Colonic mucosa (tissue), 4 donors: ENCODE measurements at regions not wholly inside any gene's neighbourhood (a gene's known extent, or its start where the extent isn't known, plus 50 kb on each side); places are given as distances from the start of the nearest gene placed in this dataset.

Experiments used
- DNase-seq: peaks from one replicate; pipeline ENCODE4 v3.0.0-alpha.2; 2020
- H3K27ac ChIP-seq: fragments of 200-600 bp; one replicate; pipeline ENCODE4 v1.8.0; 2021
- H3K27me3 ChIP-seq: fragments of 200-600 bp; one replicate; pipeline ENCODE4 v1.8.0; 2021
- H3K36me3 ChIP-seq: fragments of 200-600 bp; one replicate; pipeline ENCODE4 v1.8.0; 2021
- H3K4me1 ChIP-seq: fragments of 200-600 bp; one replicate; pipeline ENCODE4 v1.8.0; 2021; ENCODE audit warnings: mild to moderate bottlenecking
- H3K4me3 ChIP-seq: fragments of 200-600 bp; one replicate; pipeline ENCODE4 v1.8.0; 2021
- H3K9ac ChIP-seq, 2 donors: one replicate each; pipeline ENCODE4 v1.7.0; 2013; ENCODE audit warnings: control low read depth in 2 of 2, low read depth in 2 of 2, low read length in 2 of 2
- H3K9me3 ChIP-seq: fragments of 200-600 bp; one replicate; pipeline ENCODE4 v1.8.0; 2021
- CTCF ChIP-seq: fragments of 200-600 bp; IDR thresholded peaks from one replicate; pipeline ENCODE4 v1.8.0; 2022; ENCODE audit warnings: antibody characterized with exemption, mild to moderate bottlenecking
- intact Hi-C: fragments of 100-400 bp; cut with DNase I; formaldehyde crosslinking; loops from one replicate; pipeline ENCODE4 v1.14.1; 2022
- donor health status: healthy.
- donor health status: DM: no; HTN: no; CAD: no.
- donor health status: DM: no; HTN: no; CAD: no.

- intact Hi-C loops: no loop called here
- H3K36me3 ChIP-seq: no peaks in the 10 kb centered on the region
- no peaks in the 10 kb centered on the region for H3K9me3 ChIP-seq
Measured at GRCh38 chr2:184203661-184204060, 394.7 kb upstream of the ZNF804A start.

GRCh38 chr2:184205048-184205596 lies 393.2 kb upstream of the ZNF804A start:
- no peak overlapping the region for H3K4me3 ChIP-seq
- intact Hi-C loops: no loop called here
- H3K36me3 ChIP-seq: no peaks in the 10 kb centered on the region

More at GRCh38 chr2:184203661-184204060, 394.7 kb upstream of the ZNF804A start:
- no peak for TF ChIP-seq CTCF
- no peak overlapping the region for H3K4me3 ChIP-seq
- H3K9ac ChIP-seq: no peak overlapping the region
- H3K27ac ChIP-seq: no peak overlapping the region
- no peaks in the 10 kb centered on the region for H3K27me3 ChIP-seq
- no peaks in the 10 kb centered on the region for H3K4me1 ChIP-seq
- no peak for DNase-seq

GRCh38 chr2:184206045-184206444 lies 392.3 kb upstream of the ZNF804A start:
- Histone ChIP-seq H3K9me3 (no peaks in the 10 kb centered on the region), H3K4me1 (no peaks in the 10 kb centered on the region), H3K9ac (no peak overlapping the region), H3K36me3 (no peaks in the 10 kb centered on the region), H3K27me3 (no peaks in the 10 kb centered on the region), H3K4me3 (no peak overlapping the region), H3K27ac (no peak overlapping the region)
- TF ChIP-seq CTCF: no peak
- no peak for DNase-seq
- intact Hi-C loops: no loop called here

More at GRCh38 chr2:184205048-184205596, 393.2 kb upstream of the ZNF804A start:
- Histone ChIP-seq H3K27me3 (no peaks in the 10 kb centered on the region), H3K9ac (no peak overlapping the region), H3K27ac (no peak overlapping the region), H3K4me1 (no peaks in the 10 kb centered on the region), H3K9me3 (no peaks in the 10 kb centered on the region)
- TF ChIP-seq CTCF: no peak
- DNase-seq: no peak

GRCh38 chr2:184210329-184210728 lies 388.0 kb upstream of the ZNF804A start:
- no peak for DNase-seq
- no peak overlapping the region for H3K27ac ChIP-seq
- H3K27me3 ChIP-seq: no peaks in the 10 kb centered on the region
- TF ChIP-seq CTCF: no peak
- intact Hi-C loops: no loop called here
- no peak overlapping the region for H3K9ac ChIP-seq
- no peak overlapping the region for H3K4me3 ChIP-seq
- H3K9me3 ChIP-seq: no peaks in the 10 kb centered on the region
- no peaks in the 10 kb centered on the region for H3K36me3 ChIP-seq
- no peaks in the 10 kb centered on the region for H3K4me1 ChIP-seq

GRCh38 chr2:184215745-184216144 lies 382.6 kb upstream of the ZNF804A start:
- no peak overlapping the region for H3K4me3 ChIP-seq
- H3K36me3 ChIP-seq: no peaks in the 10 kb centered on the region
- no peak overlapping the region for H3K9ac ChIP-seq
- no peak overlapping the region for H3K27ac ChIP-seq
- no peaks in the 10 kb centered on the region for H3K4me1 ChIP-seq
- no peaks in the 10 kb centered on the region for H3K27me3 ChIP-seq
- no peaks in the 10 kb centered on the region for H3K9me3 ChIP-seq
- DNase-seq: no peak
- intact Hi-C loops: no loop called here
- TF ChIP-seq CTCF: no peak
